HAP-1 (cell line): ENCODE measurements at regions not wholly inside any gene's neighbourhood (a gene's known extent, or its start where the extent isn't known, plus 50 kb on each side); places are given as distances from the start of the nearest gene placed in this dataset.
"Not testable (repeated sequence)": the region's sequence is repeated elsewhere in the genome, so short reads cannot be mapped to it uniquely, and the experiment has no call there.

Experiments
- DNase-seq, 2 experiments: peaks; one replicate each; pipeline ENCODE4 v3.0.0-alpha.2; 2016 to 2020; ENCODE audit warnings: low spot score in 2 of 2
- H3K27me3 ChIP-seq: fragments of 250-450 bp; sonication (Bioruptor Pico); 2 replicates; pipeline ENCODE4 v1.5.1; 2020; ENCODE audit warnings: low read depth, mild to moderate bottlenecking, moderate library complexity
- H3K36me3 ChIP-seq: fragments of 250-450 bp; sonication (Bioruptor Pico); replicated peaks from 2 replicates; pipeline ENCODE4 v1.5.1; 2020; ENCODE audit warnings: mild to moderate bottlenecking
- H3K4me1 ChIP-seq: fragments of 250-450 bp; sonication (Bioruptor Pico); 2 replicates; pipeline ENCODE4 v1.5.1; 2020; ENCODE audit warnings: mild to moderate bottlenecking
- H3K4me3 ChIP-seq: fragments of 250-450 bp; sonication (Bioruptor Pico); 2 replicates; pipeline ENCODE4 v1.5.1; 2020; ENCODE audit warnings: mild to moderate bottlenecking, moderate library complexity
- H3K9me3 ChIP-seq: fragments of 250-450 bp; sonication (Bioruptor Pico); 2 replicates; pipeline ENCODE4 v1.5.1; 2020; ENCODE audit warnings: mild to moderate bottlenecking, moderate library complexity
- in situ Hi-C: fragments of 300-500 bp; cut with MboI; formaldehyde crosslinking; loops from 3 replicates; pipeline ENCODE4 v1.14.3; 2020; ENCODE audit warnings: low sequenced_read_pairs, inconsistent platforms, mixed read lengths

DNA sequence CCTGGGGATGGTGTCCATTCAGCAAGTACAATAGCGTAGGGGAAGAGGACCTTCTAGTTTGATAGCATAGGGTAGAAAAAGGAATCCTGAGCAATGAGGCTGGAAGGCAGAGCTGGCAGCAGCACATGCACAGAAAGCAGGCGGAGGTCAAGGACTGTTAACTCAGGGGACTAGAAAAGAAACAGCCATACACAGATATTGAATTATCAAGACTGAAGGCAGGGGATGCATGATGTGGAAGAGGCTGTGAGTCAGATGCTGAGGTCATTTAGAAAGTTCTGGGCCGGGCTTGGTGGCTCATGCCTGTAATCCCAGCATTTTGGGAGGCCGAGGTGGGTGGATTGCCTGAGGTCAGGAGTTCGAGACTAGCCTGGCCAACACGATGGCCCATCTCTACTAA lies 65.6 kb downstream of the OPTC start:
- in situ Hi-C loops: no loop called here
- no peak for DNase-seq
- no peaks in the 10 kb centered on the region; the same call in 1 of the 2 replicates for H3K4me1 ChIP-seq

DNA sequence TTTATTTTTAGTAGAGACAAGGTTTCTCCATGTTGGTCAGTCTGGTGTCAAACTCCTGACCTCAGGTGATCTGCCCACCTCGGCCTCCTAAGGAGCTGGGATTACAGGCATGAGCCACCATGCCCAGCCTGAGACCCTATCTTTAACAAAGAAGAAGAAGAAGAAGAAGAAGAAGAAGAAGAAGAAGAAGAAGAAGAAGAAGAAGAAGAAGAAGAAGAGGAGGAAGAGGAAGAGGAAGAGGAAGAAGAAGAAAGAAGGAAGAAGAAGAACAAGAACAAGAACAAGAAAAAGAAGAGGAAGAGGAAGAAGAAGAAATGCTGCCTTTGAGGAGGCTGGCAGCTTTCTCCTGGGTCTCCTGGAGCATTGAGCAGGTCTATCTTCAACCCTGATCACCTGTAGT lies 64.9 kb upstream of the ATP2B4 start:
- H3K36me3 ChIP-seq, H3K4me1 ChIP-seq, H3K27me3 ChIP-seq, H3K9me3 ChIP-seq, DNase-seq, in situ Hi-C loops, H3K4me3 ChIP-seq: not testable (repeated sequence)

More for the DNA sequence above, 65.6 kb downstream of the OPTC start:
- Histone ChIP-seq H3K4me3 (no peak overlapping the region), H3K9me3 (no peaks in the 10 kb centered on the region), H3K36me3 (no peaks in the 10 kb centered on the region), H3K27me3 (no peaks in the 10 kb centered on the region)

DNA sequence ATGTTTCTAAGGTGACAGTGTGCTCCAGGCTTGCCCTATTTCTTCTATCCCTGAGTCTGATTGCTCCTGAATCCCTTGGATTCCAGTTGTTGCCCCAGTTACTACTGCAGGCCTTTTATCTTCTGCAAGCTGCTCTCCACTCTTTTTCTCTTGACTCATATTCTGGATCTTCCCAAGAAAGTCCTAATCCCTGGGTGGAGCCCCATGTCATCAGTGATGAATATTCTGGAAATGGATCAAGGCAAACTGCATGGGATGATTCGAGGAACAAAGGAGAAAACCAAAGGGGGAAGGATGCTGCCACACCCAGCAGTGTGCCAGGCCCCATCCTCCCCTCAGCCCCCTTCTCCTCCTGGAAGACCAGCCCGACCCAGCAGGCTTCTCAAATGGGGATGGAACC lies 63.3 kb upstream of the ATP2B4 start:
- Histone ChIP-seq H3K27me3 (no peaks in the 10 kb centered on the region), H3K4me3 (no peak overlapping the region), H3K9me3 (no peaks in the 10 kb centered on the region), H3K36me3 (no peaks in the 10 kb centered on the region), H3K4me1 (no peaks in the 10 kb centered on the region)
- DNase-seq: no peak
- in situ Hi-C loops: no loop called here

DNA sequence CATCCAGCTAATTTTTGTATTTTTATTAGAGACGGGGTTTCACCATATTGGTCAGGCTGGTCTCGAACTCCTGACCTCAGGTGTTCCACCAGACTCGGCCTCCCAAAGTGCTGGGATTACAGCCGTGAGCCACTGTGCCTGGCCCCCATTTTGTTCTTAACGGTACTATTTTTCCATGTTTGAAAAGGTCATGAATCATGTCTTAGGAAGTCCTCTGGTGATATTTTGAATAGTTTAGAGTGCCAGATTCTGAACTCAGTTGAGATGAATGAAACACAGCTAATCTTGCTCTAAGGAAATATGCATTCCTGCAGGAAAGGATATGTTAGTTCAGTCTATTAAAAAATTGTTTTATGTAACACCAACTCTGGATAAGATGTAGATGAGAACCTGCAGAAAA lies 62.6 kb upstream of the ATP2B4 start:
- in situ Hi-C loops: no loop called here
- Histone ChIP-seq H3K4me1 (no peaks in the 10 kb centered on the region), H3K9me3 (no peaks in the 10 kb centered on the region), H3K27me3 (no peaks in the 10 kb centered on the region), H3K36me3 (no peaks in the 10 kb centered on the region), H3K4me3 (no peak overlapping the region)
- DNase-seq: no peak

DNA sequence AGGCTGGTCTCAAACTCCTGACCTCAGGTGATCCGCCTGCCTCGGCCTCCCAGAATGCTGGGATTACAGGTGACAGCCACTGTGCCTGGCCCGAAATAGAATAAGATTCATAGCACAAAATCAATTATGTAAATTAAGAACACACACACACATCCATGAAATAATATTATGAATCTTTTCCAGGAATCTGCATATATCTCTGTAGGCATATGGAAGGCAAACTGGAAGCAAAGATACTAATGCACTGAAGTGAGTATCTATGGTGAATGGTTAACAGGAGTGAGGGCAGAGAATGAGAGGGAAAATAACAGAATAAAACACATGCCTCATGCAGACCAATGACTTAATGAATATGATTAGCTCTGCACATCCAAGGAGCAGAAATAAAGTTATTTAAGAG lies 61.6 kb upstream of the ATP2B4 start:
- no peaks in the 10 kb centered on the region for H3K9me3 ChIP-seq
- H3K36me3 ChIP-seq: no peaks in the 10 kb centered on the region
- DNase-seq: no peak
- no peaks in the 10 kb centered on the region for H3K4me1 ChIP-seq
- H3K4me3 ChIP-seq: no peak overlapping the region
- in situ Hi-C loops: no loop called here
- H3K27me3 ChIP-seq: no peaks in the 10 kb centered on the region

DNA sequence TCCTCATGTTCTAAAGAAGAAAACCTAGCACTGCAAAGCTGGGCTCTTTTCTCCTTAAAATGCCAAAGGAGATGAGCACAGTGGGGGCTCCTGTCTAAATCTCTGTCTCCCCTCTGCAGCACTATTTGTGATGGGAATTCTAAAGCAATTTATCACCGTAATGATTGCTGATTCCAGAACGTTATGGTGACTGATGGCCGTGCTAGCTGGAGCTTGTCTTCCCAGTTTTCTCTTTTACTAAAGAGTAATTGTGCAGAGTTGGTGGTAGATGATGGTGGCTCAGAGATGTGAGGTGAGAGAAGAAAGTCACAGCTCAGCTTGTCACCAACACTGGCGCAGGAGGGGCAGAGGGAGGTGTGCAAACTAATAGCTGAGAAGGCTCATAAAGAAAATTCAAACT lies 60.7 kb upstream of the ATP2B4 start:
- Histone ChIP-seq H3K4me1 (no peaks in the 10 kb centered on the region), H3K36me3 (no peaks in the 10 kb centered on the region), H3K9me3 (no peaks in the 10 kb centered on the region), H3K4me3 (no peak overlapping the region), H3K27me3 (no peaks in the 10 kb centered on the region)
- no peak for DNase-seq
- in situ Hi-C loops: no loop called here

DNA sequence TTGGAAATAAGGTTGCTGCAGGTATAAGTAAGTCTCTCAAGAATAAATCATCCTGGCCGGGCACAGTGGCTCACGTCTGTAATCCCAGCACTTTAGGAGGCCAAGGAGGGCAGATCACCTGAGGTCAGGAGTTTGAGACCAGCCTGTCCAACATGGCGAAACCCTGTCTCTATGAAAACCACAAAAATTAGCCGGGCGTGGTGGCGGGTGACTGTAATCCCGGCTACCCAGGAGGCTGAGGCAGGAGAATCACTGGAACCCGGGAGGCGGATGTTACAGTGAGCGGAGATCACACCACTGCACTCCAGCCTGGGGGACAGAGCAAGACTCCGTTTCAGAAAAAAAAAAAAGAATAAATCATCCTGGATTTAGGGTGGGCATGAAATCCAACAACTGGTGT lies 59.7 kb upstream of the ATP2B4 start:
- DNase-seq, in situ Hi-C loops, H3K4me3 ChIP-seq, H3K9me3 ChIP-seq, H3K36me3 ChIP-seq, H3K4me1 ChIP-seq, H3K27me3 ChIP-seq: not testable (repeated sequence)

DNA sequence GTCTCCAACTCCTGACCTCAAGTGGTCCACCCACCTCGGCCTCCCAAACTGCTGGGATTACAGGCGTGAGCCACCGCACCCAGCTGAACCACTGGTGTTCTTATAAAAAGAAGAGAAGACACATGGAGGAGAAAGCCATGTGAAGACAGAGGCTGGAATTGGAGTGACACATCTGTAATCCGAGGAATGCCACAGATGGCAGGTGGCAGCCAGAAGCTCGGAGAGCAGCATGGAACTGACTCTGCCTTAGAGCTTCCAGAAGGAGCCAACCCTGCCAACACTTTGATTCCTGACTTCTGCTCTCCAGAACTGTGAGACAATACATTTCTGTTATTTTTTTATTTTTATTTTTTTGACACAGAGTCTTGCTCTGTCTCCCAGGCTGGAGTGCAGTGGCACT lies 59.0 kb upstream of the ATP2B4 start:
- no peaks in the 10 kb centered on the region for H3K27me3 ChIP-seq
- no peaks in the 10 kb centered on the region for H3K36me3 ChIP-seq
- H3K4me1 ChIP-seq: no peaks in the 10 kb centered on the region
- no peak overlapping the region for H3K4me3 ChIP-seq
- no peak for DNase-seq
- H3K9me3 ChIP-seq: no peaks in the 10 kb centered on the region
- in situ Hi-C loops: no loop called here

DNA sequence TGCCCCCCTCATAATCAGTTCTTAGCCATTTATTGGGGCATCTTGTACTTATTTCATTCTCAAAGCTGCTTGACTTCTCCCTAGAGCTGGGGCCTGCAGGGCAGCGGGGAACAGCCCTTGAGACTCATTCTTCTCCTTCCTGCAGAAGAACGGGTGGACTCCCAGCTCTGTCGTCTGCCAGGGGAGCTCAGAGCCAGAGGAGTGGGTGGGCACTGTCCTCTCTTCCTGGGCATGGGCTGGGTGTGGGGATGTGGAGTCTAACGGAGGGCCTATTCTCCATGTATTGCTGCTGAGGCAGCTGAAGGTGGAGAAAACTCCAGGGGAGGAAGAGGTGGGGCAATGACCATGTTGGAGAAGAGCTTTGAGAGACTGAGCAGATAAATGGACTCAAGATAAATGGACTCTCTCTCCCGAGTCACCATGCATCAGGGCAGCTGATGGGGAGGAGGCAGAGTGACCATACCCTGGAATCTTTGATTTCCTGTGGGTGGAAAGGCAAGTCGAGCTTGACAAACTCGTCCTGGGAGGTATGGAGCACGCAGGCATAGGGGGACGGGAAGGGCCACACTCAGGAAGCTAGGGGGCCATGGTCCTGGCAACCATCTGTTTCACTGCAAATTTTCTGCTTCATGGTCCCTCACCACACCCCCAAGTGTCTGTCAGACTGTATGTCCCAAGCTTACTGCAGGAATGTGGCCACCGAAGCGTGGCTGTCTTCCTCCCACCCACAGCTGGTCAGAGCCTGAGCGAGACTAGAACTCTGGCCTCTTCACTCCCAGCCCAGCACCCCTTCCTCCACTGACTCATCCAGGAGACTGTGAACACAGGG lies 56.9 kb upstream of the ATP2B4 start:
- Histone ChIP-seq H3K36me3 (no peaks in the 10 kb centered on the region), H3K4me1 (no peaks in the 10 kb centered on the region), H3K27me3 (no peaks in the 10 kb centered on the region), H3K9me3 (no peaks in the 10 kb centered on the region), H3K4me3 (no peak overlapping the region)
- in situ Hi-C loops: no loop called here
- no peak for DNase-seq

DNA sequence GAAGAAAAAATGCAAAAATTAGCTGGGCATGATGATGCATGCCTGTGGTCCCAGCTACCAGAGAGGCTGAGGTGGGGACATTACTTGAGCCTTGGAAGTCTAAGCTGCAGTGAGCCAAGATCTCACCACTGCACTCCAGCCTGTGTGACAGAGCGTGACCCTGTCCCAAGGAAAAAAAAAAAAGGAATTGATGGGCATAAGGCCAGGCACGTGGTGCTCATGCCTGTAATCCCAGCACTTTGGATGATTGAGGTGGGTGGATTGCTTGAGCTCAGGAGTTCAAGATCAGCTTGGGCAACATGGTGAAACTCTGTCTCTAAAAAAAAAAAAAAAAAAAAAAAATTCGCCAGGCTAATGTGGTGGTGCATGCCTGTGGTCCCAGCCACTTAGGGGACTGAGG lies 55.8 kb upstream of the ATP2B4 start:
- Histone ChIP-seq H3K9me3 (no peaks in the 10 kb centered on the region), H3K4me1 (no peaks in the 10 kb centered on the region), H3K4me3 (no peak overlapping the region), H3K36me3 (no peaks in the 10 kb centered on the region), H3K27me3 (no peaks in the 10 kb centered on the region)
- in situ Hi-C loops: no loop called here
- DNase-seq: no peak

DNA sequence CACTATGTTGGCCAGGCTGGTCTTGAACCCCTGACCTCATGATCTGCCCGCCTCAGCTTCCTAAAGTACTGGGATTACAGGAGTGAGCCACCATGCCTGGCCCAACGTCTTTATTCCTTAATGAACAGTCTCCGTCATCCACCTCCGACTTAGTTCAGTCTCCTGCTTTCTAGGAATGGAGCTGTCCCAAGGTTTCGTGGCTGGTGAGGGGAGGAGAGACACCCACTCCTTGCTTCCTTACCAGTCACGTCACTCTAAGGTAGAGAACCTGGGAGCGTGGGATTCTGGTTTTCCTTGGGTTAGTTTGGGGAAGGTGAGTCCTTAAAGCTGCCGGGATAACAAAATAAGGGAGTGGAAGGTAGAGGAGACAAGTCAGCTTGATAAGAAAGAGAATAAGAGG lies 55.0 kb upstream of the ATP2B4 start:
- DNase-seq: no peak
- Histone ChIP-seq H3K4me3 (no peak overlapping the region), H3K9me3 (no peaks in the 10 kb centered on the region), H3K4me1 (no peaks in the 10 kb centered on the region), H3K36me3 (no peaks in the 10 kb centered on the region), H3K27me3 (no peaks in the 10 kb centered on the region)
- in situ Hi-C loops: no loop called here

DNA sequence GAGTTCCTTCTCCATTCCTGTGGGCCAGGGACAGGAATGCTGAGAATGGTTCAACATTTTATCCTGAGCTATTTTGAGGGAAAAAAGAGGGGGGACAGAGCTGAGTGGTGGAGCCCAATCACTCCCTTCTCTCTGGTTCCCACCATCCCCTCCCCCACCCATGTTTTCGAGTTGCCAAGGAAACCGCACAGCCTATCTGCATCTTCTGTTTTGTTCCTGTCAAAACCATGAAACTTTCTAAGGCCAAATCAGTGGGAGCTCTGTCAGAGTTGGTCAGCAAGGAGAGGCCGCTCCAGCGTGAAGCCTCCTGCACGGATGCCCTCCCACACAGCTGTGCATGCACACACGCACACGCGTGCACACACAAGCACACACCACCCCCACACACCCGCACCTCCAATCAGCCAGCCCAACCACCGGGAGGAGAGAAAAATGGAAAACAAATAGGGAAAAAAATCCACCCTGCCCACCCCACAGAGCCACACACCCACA lies 54.5 kb upstream of the ATP2B4 start:
- DNase-seq: peak in 1 of 2 experiments; percentile 14
- in situ Hi-C loops: no loop called here
- Histone ChIP-seq H3K4me3 (no peak overlapping the region), H3K4me1 (no peaks in the 10 kb centered on the region), H3K36me3 (no peaks in the 10 kb centered on the region), H3K9me3 (no peaks in the 10 kb centered on the region), H3K27me3 (no peaks in the 10 kb centered on the region)

DNA sequence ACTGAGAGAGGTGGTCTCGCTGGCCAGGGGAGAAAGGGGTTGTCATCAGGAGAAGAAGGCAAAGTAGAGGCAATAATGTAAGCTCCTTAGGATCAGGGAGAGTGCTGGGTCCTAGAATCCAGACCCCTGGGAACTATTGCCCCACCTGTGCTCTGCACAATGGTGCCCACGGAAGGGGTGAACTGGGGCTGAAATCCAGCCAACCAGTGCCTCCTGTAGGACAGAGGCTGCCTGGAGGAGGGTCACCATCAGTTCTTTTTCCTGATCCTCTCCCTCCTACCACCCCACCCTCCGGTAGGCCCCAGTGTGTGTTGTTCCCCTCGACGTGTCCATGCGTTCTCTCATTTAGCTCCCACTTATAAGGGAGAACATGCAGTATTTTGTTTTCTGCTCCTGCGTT lies 52.9 kb upstream of the ATP2B4 start:
- Histone ChIP-seq H3K4me1 (no peaks in the 10 kb centered on the region), H3K36me3 (no peaks in the 10 kb centered on the region), H3K4me3 (no peak overlapping the region), H3K9me3 (no peaks in the 10 kb centered on the region), H3K27me3 (no peaks in the 10 kb centered on the region)
- DNase-seq: no peak
- in situ Hi-C loops: no loop called here
